ENCODE measurements at regions not wholly inside any gene's neighbourhood (a gene's known extent, or its start where the extent isn't known, plus 50 kb on each side); places are given as distances from the start of the nearest gene placed in this dataset.

DNA sequence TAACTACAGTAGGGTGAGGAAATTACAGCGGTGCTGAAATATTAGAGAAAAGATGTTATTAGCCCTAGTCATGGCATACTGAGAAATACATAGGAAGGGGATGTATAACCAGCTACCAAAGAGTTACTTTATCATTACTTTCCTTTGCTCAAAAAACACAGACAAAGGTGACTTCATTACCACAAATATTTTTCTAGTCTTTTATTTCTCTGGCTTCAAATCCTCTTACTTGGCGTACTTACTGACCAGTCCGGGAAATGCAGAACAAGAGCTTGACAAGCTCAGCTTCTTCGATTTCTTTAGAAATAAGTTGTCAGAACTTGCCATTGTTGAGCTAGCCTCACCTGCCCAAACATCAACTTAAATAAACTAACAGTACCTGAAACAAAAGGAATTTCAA, 142.1 kb upstream of the TMCO5A start:
- Mint-ChIP-seq H3K4me1 (ENCODE audit: low read depth) (peaks cover 29% of the 10 kb centered on the region), H3K27ac (ENCODE audit: unreplicated experiment) (no peak overlapping the region), H3K27me3 (ENCODE audit: low read depth) (peaks cover 3% of the 10 kb centered on the region), H3K4me3 (ENCODE audit: unreplicated experiment) (no peak overlapping the region), H3K9me3 (ENCODE audit: low read depth) (no peaks in the 10 kb centered on the region), H3K36me3 (ENCODE audit: low read depth) (no peaks in the 10 kb centered on the region)
- DNase-seq (ENCODE audit: low spot score) = no peak
- TF ChIP-seq CTCF (IDR thresholded peaks at IDR 0.05) = no peak

DNA sequence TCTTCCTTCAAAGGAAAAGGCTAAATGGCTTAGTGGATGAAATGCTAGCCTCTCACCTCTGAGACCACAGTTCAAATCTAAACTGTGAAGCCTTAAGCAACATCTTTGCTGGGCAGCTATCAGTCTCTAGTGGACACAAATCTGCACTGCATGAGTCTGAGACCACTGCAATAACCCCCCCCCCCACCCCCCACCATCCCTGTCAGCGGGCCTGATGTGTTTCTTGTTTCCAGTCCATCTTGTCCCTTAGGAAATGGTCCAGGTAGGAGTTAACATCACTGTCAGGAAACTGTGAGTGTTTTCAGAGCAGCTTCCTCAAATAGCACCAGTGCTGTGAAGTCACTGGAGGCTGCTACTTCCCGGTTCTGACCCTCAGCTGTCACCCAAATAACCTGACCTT, 140.6 kb upstream of the TMCO5A start:
- TF ChIP-seq CTCF (IDR thresholded peaks at IDR 0.05) = peak; percentile 44
- peaks cover 24% of the 10 kb centered on the region for H3K4me1 Mint-ChIP-seq (ENCODE audit: low read depth)
- no peak overlapping the region for H3K4me3 Mint-ChIP-seq (ENCODE audit: unreplicated experiment)
- peaks cover 1% of the 10 kb centered on the region for H3K36me3 Mint-ChIP-seq (ENCODE audit: low read depth)
- H3K9me3 Mint-ChIP-seq (ENCODE audit: low read depth) = peaks cover 3% of the 10 kb centered on the region
- no peak overlapping the region for H3K27ac Mint-ChIP-seq (ENCODE audit: unreplicated experiment)
- peaks cover 5% of the 10 kb centered on the region for H3K27me3 Mint-ChIP-seq (ENCODE audit: low read depth)
- DNase-seq (ENCODE audit: low spot score) = no peak

- Mint-ChIP-seq H3K9me3 (ENCODE audit: low read depth) (peaks cover 3% of the 10 kb centered on the region), H3K36me3 (ENCODE audit: low read depth) (peaks cover 1% of the 10 kb centered on the region), H3K4me1 (ENCODE audit: low read depth) (peaks cover 15% of the 10 kb centered on the region), H3K27ac (ENCODE audit: unreplicated experiment) (no peak overlapping the region), H3K27me3 (ENCODE audit: low read depth) (peaks cover 5% of the 10 kb centered on the region), H3K4me3 (ENCODE audit: unreplicated experiment) (no peak overlapping the region)
- no peak for TF ChIP-seq CTCF (IDR thresholded peaks at IDR 0.05)
- DNase-seq (ENCODE audit: low spot score) = no peak
These were observed 139.5 kb upstream of the TMCO5A start for GRCh38 chr15:37794947-37795346.

- peaks cover 7% of the 10 kb centered on the region for H3K27me3 Mint-ChIP-seq (ENCODE audit: low read depth)
- no peaks in the 10 kb centered on the region for H3K4me1 Mint-ChIP-seq (ENCODE audit: low read depth)
- H3K9me3 Mint-ChIP-seq (ENCODE audit: low read depth) = peaks cover 3% of the 10 kb centered on the region
- H3K36me3 Mint-ChIP-seq (ENCODE audit: low read depth) = peaks cover 1% of the 10 kb centered on the region
- no peak overlapping the region for H3K27ac Mint-ChIP-seq (ENCODE audit: unreplicated experiment)
- H3K4me3 Mint-ChIP-seq (ENCODE audit: unreplicated experiment) = no peak overlapping the region
- DNase-seq (ENCODE audit: low spot score) = no peak
- no peak for TF ChIP-seq CTCF (IDR thresholded peaks at IDR 0.05)
These were observed 132.9 kb upstream of the TMCO5A start for GRCh38 chr15:37801529-37801928.

GRCh38 chr15:37806808-37807207, 127.6 kb upstream of the TMCO5A start:
- Mint-ChIP-seq H3K9me3 (ENCODE audit: low read depth) (no peaks in the 10 kb centered on the region), H3K27me3 (ENCODE audit: low read depth) (peaks cover 9% of the 10 kb centered on the region), H3K4me3 (ENCODE audit: unreplicated experiment) (no peak overlapping the region), H3K27ac (ENCODE audit: unreplicated experiment) (no peak overlapping the region), H3K4me1 (ENCODE audit: low read depth) (no peaks in the 10 kb centered on the region), H3K36me3 (ENCODE audit: low read depth) (no peaks in the 10 kb centered on the region)
- no peak for TF ChIP-seq CTCF (IDR thresholded peaks at IDR 0.05)
- no peak for DNase-seq (ENCODE audit: low spot score)

All from chondrocyte (in vitro differentiated cells).